SK-N-SH treated with all-trans-retinoic acid at 6 μM for 48 hours (cell line): ENCODE measurements at regions not wholly inside any gene's neighbourhood (a gene's known extent, or its start where the extent isn't known, plus 50 kb on each side); places are given as distances from the start of the nearest gene placed in this dataset.

ENCODE experiments used
- ARNTL ChIP-seq: fragments of 450-650 bp; formaldehyde crosslinking; IDR thresholded peaks from 2 replicates; pipeline ENCODE4 v1.5.0; 2020; ENCODE audit warnings: low read depth, mild to moderate bottlenecking, moderate library complexity, borderline replicate concordance
- BACH2 ChIP-seq: fragments of 250-450 bp; sonication (Bioruptor Pico); IDR thresholded peaks from 2 replicates; pipeline ENCODE4 v1.9.0; 2021; ENCODE audit warnings: mild to moderate bottlenecking, borderline replicate concordance
- ESRRG ChIP-seq: fragments of 250-450 bp; sonication (Bioruptor Pico); IDR thresholded peaks from 2 replicates; pipeline ENCODE4 v1.6.1; 2021; ENCODE audit warnings: mild to moderate bottlenecking
- RARB ChIP-seq: fragments of 250-450 bp; sonication (Bioruptor Pico); IDR thresholded peaks from 2 replicates; pipeline ENCODE4 v1.8.0; 2021; ENCODE audit warnings: mild to moderate bottlenecking, moderate library complexity
- SNAI2 ChIP-seq: fragments of 250-450 bp; sonication (Bioruptor Pico); IDR thresholded peaks from 2 replicates; pipeline ENCODE4 v1.5.0; 2020; ENCODE audit warnings: mild to moderate bottlenecking, moderate library complexity
- TCF4 ChIP-seq: fragments of 250-450 bp; sonication (Bioruptor Pico); IDR thresholded peaks from 2 replicates; pipeline ENCODE4 v1.8.0; 2021; ENCODE audit warnings: mild to moderate bottlenecking, moderate library complexity, borderline replicate concordance
- ZC3H10 ChIP-seq: fragments of 250-450 bp; sonication (Bioruptor Pico); IDR thresholded peaks from 2 replicates; pipeline ENCODE4 v1.5.1; 2021; ENCODE audit warnings: mild to moderate bottlenecking, moderate library complexity
- ZFP3 ChIP-seq: fragments of 250-450 bp; sonication (Bioruptor Pico); IDR thresholded peaks from 2 replicates; pipeline ENCODE4 v1.5.0; 2020; ENCODE audit warnings: mild to moderate bottlenecking, moderate library complexity
- ZFP30 ChIP-seq: fragments of 450-650 bp; formaldehyde crosslinking; IDR thresholded peaks from 2 replicates; pipeline ENCODE4 v1.5.0; 2022; ENCODE audit warnings: mild to moderate bottlenecking, moderate library complexity
- ZNF70 ChIP-seq: fragments of 450-650 bp; formaldehyde crosslinking; IDR thresholded peaks from 2 replicates; pipeline ENCODE4 v1.5.0; 2020; ENCODE audit warnings: mild to moderate bottlenecking, moderate library complexity
- TF ChIP-seq, protein P1 (sequence below): fragments of 250-450 bp; sonication (Bioruptor Pico); IDR thresholded peaks from 2 replicates; pipeline ENCODE4 v1.8.0; 2021; ENCODE audit warnings: low read depth, mild to moderate bottlenecking, moderate library complexity, borderline replicate concordance
- TF ChIP-seq, protein P2 (sequence below): fragments of 250-450 bp; sonication (Bioruptor Pico); IDR thresholded peaks from 2 replicates; pipeline ENCODE4 v1.8.0; 2020; ENCODE audit warnings: mild to moderate bottlenecking, moderate library complexity, borderline replicate concordance
- TF ChIP-seq, protein P3 (sequence below): fragments of 250-450 bp; sonication (Bioruptor Pico); IDR thresholded peaks from 2 replicates; pipeline ENCODE4 v1.5.0; 2020; ENCODE audit warnings: mild to moderate bottlenecking, moderate library complexity
- TF ChIP-seq, protein P4 (sequence below): fragments of 250-450 bp; sonication (Bioruptor Pico); IDR thresholded peaks from 2 replicates; pipeline ENCODE4 v1.5.1; 2020; ENCODE audit warnings: low read depth, mild to moderate bottlenecking, moderate library complexity

DNA sequence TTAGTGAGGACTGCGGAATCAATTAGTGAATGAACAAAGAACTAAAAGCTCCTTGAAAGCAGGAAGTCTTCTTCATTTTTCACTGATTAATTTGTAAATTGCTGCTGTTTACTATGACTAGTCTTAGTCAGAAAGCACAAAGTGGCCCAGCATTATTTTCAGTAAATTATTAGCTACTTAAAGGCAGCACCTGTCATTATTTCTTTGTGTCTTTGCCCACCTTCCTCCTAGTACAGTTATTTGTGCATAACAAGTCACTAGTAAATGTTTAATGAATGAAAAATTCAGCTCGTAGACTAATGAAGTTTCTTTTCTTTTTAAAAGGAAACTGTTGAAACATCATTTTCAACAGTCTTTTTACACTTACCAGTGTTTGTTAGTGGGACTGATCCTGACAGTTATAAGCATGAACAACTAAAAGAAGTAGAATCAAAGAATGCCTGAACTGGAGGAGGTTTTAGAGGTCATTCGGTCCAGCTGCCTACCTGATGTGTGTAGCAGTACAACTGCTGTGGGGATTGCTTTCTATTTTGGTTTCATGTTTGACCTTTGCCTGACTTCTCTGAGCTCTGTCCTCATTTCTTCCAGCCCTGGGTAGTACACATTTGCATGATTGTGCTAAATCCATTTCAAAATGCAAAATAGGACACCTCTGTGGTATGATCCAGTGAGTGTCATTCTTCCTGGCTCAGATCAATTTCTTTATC lies 140.0 kb upstream of the PHYHIPL start:
- TF ChIP-seq ZFP3 (CRISPR knock-in tag) = no peak
- TF ChIP-seq, protein P1, sequence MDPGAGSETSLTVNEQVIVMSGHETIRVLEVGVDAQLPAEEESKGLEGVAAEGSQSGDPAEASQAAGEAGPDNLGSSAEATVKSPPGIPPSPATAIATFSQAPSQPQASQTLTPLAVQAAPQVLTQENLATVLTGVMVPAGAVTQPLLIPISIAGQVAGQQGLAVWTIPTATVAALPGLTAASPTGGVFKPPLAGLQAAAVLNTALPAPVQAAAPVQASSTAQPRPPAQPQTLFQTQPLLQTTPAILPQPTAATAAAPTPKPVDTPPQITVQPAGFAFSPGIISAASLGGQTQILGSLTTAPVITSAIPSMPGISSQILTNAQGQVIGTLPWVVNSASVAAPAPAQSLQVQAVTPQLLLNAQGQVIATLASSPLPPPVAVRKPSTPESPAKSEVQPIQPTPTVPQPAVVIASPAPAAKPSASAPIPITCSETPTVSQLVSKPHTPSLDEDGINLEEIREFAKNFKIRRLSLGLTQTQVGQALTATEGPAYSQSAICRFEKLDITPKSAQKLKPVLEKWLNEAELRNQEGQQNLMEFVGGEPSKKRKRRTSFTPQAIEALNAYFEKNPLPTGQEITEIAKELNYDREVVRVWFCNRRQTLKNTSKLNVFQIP (CRISPR knock-in tag) = no peak
- no peak for TF ChIP-seq TCF4 (CRISPR knock-in tag)
- no peak for TF ChIP-seq ESRRG (CRISPR knock-in tag)
- TF ChIP-seq ARNTL (CRISPR knock-in tag) = no peak
- TF ChIP-seq, protein P2, sequence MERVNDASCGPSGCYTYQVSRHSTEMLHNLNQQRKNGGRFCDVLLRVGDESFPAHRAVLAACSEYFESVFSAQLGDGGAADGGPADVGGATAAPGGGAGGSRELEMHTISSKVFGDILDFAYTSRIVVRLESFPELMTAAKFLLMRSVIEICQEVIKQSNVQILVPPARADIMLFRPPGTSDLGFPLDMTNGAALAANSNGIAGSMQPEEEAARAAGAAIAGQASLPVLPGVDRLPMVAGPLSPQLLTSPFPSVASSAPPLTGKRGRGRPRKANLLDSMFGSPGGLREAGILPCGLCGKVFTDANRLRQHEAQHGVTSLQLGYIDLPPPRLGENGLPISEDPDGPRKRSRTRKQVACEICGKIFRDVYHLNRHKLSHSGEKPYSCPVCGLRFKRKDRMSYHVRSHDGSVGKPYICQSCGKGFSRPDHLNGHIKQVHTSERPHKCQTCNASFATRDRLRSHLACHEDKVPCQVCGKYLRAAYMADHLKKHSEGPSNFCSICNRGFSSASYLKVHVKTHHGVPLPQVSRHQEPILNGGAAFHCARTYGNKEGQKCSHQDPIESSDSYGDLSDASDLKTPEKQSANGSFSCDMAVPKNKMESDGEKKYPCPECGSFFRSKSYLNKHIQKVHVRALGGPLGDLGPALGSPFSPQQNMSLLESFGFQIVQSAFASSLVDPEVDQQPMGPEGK (CRISPR knock-in tag) = no peak
- no peak for TF ChIP-seq SNAI2 (CRISPR knock-in tag)
- no peak for TF ChIP-seq RARB (CRISPR knock-in tag)
- TF ChIP-seq ZNF70 (CRISPR knock-in tag) = no peak
- no peak for TF ChIP-seq ZFP30 (CRISPR knock-in tag)
- no peak for TF ChIP-seq BACH2 (CRISPR knock-in tag)
- TF ChIP-seq, protein P3, sequence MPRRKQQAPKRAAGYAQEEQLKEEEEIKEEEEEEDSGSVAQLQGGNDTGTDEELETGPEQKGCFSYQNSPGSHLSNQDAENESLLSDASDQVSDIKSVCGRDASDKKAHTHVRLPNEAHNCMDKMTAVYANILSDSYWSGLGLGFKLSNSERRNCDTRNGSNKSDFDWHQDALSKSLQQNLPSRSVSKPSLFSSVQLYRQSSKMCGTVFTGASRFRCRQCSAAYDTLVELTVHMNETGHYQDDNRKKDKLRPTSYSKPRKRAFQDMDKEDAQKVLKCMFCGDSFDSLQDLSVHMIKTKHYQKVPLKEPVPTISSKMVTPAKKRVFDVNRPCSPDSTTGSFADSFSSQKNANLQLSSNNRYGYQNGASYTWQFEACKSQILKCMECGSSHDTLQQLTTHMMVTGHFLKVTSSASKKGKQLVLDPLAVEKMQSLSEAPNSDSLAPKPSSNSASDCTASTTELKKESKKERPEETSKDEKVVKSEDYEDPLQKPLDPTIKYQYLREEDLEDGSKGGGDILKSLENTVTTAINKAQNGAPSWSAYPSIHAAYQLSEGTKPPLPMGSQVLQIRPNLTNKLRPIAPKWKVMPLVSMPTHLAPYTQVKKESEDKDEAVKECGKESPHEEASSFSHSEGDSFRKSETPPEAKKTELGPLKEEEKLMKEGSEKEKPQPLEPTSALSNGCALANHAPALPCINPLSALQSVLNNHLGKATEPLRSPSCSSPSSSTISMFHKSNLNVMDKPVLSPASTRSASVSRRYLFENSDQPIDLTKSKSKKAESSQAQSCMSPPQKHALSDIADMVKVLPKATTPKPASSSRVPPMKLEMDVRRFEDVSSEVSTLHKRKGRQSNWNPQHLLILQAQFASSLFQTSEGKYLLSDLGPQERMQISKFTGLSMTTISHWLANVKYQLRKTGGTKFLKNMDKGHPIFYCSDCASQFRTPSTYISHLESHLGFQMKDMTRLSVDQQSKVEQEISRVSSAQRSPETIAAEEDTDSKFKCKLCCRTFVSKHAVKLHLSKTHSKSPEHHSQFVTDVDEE (CRISPR knock-in tag) = no peak
- no peak for TF ChIP-seq ZC3H10 (CRISPR knock-in tag)
- TF ChIP-seq, protein P4, sequence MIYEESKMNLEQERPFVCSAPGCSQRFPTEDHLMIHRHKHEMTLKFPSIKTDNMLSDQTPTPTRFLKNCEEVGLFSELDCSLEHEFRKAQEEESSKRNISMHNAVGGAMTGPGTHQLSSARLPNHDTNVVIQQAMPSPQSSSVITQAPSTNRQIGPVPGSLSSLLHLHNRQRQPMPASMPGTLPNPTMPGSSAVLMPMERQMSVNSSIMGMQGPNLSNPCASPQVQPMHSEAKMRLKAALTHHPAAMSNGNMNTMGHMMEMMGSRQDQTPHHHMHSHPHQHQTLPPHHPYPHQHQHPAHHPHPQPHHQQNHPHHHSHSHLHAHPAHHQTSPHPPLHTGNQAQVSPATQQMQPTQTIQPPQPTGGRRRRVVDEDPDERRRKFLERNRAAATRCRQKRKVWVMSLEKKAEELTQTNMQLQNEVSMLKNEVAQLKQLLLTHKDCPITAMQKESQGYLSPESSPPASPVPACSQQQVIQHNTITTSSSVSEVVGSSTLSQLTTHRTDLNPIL = no peak
